Stimulated activated CD4-positive, alpha-beta T cell treated with anti-CD3 and anti-CD28 coated beads, Interleukin-1b, Interleukin-23, amount 100 ng/mL, for 4 hours (primary cell): ENCODE measurements at regions not wholly inside any gene's neighbourhood (a gene's known extent, or its start where the extent isn't known, plus 50 kb on each side); places are given as distances from the start of the nearest gene placed in this dataset.

ENCODE experiments used
- DNase-seq, 2 donors: peaks; one replicate each; pipeline ENCODE4 v3.0.0-alpha.2; 2020; ENCODE audit warnings: low read depth in 2 of 2

DNA sequence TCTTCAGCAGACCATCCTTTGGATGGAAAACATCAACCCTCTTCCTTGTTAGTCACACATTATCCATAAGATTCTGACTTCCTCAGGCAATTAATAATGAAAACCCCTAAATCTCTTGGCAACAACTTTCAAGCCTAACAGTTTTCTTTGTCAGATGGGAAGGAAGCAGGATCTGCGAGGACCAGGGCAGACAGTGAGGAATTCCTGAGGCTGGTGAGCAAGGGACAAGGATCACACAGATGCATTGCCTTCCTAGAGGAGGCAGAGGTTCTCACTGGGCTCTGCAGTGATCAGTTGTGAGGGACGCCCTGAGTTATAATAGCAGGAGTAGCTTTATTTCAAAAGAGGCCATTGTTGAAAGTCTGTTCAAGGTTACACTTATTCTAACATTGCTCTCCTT, 195.4 kb downstream of the SLIT2 start:
- DNase-seq, result no peak

DNA sequence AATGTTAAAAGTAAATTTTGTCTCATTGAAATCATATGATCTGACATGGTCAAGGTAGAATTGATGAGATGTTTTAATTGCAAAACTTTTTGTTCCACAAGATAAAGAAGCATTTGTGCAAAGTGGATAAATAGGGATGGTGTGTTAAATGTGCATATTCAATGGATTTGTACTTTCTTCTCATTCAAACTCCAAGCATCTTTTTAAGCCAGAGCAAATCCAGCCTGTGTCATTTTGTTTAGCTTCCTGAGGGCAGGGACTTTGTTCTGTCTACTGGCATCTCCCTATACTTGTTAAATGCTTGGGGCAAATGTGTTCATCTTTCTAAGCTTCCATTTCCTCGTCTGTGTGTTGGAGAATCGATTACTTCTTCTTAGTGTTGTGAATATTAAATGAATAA, 200.3 kb downstream of the SLIT2 start:
- no peak for DNase-seq

GRCh38 chr4:20454515-20454914, 202.8 kb downstream of the SLIT2 start:
- no peak for DNase-seq

DNA sequence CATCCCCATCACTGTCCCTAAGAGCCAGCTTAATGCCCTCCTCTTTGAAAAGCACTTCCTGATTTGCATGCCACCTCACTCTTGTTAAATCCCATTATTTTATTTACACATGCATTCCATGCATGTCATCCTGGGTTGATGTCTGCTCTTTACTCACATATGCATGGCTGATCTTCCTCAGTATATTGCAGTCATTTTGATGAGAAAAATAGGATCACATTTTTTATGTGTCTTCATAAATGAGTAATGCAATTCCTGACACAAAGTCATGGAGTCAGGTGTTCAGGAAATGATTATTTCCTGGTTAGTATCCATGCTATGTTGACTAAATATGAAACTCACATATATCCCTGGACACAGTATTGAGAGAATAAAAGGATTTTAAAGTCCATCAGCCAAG, 204.7 kb downstream of the SLIT2 start:
- DNase-seq, result no peak

- DNase-seq, result no peak
Measured at GRCh38 chr4:20462426-20463175, 210.9 kb downstream of the SLIT2 start.

DNA sequence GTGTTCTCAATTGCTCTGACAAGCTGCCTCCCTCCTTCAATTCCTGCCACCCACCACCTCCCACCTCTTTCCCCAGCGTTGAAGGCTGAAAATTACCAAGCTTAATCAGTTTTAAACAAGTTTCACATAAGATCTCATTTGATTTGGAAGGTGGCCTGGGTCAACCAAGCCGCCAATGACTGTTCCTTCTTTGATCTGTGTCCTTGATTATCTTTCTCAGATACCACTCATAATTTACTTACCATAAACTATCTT, 211.4 kb downstream of the SLIT2 start:
- no peak for DNase-seq

DNA sequence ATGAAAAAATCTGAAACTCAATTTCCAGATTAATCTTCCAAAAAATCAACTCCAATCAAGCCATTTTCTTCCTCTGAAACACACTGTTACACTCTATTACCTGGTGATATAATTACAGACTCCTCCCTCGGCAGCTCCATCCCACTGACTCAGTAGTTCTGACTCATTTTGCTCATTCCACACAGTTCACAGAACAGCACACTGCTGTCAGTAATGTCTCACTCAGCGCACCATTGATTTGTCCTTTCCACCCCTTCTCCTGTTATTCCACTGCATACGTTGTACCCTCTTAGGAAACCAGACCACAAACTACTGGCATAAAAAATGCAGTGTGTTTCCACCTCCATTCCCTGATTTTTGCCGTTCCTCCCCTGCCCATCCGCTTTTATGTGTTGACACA, 212.7 kb downstream of the SLIT2 start:
- DNase-seq, result no peak

- no peak for DNase-seq
Measured at GRCh38 chr4:20474119-20474518, 222.4 kb downstream of the SLIT2 start.

GRCh38 chr4:20478412-20478811, 221.8 kb upstream of the PACRGL start:
- DNase-seq, result no peak

GRCh38 chr4:20480165-20480947, 219.9 kb upstream of the PACRGL start:
- no peak for DNase-seq

- DNase-seq, result no peak
Measured at GRCh38 chr4:20483416-20483815, 216.8 kb upstream of the PACRGL start.

DNA sequence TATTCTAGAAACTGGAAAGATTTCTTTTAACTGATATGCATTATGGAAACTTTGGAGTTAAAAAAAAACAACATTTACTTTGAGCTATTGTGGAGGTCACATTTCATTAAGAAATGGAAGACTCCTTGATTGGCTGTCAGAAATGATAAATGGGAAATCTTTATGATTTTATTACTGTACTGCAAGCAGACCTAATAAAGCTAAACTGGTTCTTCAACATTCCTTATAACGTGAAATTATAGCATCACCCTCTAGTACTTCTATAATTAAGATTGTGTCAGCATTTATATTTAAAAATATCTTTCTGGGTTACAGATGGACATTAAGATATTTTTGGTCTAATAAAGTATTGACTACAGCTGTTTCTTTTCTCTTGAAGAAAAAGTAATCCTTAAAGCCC, 213.8 kb upstream of the PACRGL start:
- DNase-seq, result no peak

GRCh38 chr4:20487446-20487845, 212.8 kb upstream of the PACRGL start:
- no peak for DNase-seq

DNA sequence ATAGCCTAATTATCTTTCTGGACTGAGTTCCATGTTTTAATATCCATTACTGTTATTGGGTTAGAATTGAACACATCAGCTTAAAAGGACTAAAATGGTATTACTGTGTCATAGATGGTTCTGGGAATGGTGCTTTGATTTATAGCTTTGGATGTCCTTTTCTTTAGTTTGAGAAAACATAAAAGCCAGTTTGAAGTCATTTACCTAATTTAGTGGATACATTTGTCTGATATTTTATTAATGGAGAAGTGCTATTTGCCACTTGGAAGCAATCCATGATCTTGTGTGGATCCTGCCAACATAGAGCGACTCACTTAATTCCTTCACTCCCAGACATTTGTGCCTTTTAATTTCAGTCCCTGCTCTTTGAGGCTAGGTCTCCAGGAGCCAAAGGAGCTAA, 212.4 kb upstream of the PACRGL start:
- DNase-seq, result no peak

DNA sequence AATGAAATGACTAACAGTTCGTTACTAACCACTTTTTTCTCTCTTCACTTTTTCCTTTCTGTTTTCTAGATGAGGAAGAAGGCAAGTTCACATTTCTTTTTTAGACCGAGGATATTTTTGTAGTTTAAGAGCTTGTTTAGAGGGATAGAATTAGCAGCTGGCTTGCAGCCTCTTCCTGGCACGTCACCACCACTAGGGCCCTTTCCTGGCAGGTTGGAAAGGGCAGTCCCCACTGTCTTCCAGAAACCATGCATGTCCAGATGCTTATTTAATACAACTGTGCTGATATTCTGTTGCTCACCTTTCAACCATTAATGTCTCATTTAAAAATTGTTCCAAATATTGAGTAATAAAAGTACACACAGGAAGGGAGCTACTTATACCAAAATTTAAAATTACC, 209.5 kb upstream of the PACRGL start:
- DNase-seq, result no peak

GRCh38 chr4:20493761-20494353, 206.4 kb upstream of the PACRGL start:
- no peak for DNase-seq

DNA sequence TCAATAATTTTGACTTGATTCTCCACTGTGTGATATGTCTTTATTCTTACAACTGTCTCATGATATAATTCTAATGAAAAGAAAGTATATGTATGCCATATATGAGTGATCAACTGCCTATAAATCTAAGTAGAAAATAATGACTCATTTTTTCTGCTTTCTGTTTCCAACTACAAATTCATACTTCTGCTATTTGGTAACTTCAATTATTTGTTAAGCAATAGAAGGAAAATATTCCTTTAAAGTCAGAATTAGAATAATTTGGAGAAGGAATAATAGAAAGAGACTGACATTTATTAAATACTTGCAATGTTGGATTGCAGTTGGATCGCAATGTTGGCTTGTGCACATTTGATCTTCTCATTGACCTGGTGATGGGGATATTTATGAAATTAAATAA, 204.2 kb upstream of the PACRGL start:
- no peak for DNase-seq

DNA sequence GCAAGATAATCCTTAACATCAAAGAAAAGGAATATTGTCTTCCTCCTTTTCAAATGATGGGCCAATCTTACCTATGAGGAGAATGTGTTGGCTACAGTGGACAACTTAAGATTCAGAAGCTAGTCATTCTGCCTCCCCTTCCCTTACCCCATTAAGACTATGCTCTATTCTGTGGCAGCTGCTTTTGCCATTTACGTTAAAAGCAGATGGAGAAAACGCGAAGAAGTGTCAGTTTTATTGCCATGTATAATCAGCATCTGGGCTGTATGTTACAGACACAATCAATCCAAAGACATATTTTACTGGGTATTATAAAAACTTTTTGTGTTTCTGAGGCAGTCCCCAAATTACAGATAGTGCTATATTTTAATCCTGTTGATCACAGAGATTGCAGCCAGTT, 196.1 kb upstream of the PACRGL start:
- no peak for DNase-seq

DNA sequence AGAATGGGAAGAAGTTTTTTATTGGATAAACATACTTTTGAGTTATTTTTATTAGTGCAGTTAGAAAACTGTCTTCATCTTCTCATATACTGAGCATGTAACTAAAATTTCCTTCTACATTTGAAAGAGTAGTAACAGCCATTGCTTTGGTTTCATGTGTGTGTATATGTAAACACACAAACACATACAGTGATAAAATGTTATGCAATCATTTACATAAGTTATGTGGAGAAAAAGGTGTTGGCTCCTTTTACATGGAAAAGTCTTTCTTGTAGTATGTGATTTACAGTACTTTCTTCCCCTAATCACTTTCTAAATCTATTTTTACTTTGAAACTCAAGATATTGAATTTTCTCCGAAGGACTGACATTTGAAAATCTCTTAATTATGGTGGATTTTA, 194.3 kb upstream of the PACRGL start:
- no peak for DNase-seq

DNA sequence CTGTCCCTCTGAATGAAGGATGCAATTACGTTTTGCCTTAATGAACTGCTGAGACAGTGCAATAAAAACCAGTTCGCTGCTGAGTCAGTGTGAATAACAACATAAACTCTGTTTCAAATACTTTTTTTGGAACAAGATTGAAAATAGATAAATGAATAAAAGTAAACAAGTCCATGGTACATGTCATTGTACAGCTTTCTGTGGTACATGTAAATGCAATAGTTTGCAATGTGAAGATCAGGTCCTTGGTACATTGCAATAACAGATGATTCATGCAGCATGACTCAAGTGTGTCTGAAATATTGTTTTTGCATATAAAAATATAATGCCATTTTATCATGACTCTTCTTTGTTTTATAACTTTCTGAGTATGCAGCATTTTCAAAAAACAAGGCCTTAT, 193.4 kb upstream of the PACRGL start:
- DNase-seq, result no peak

DNA sequence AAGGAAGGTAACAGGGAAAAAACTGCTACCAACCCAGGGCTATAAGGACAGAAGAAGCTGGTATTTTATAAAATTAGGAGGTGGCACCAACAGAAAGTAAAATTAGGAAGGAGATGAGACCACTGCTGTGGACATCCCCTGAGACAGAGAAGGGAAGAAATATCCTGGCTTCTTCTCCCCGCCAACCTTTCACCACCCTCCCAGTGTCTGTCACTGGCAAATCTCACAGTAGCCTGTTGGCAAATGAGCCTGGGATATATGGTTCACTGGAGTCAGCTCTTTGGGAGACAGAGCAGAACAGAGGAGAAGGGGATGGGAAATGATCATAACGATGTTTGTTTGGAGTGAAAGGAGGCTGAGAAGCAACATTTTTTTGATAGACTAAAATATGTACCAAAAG, 190.9 kb upstream of the PACRGL start:
- no peak for DNase-seq

DNA sequence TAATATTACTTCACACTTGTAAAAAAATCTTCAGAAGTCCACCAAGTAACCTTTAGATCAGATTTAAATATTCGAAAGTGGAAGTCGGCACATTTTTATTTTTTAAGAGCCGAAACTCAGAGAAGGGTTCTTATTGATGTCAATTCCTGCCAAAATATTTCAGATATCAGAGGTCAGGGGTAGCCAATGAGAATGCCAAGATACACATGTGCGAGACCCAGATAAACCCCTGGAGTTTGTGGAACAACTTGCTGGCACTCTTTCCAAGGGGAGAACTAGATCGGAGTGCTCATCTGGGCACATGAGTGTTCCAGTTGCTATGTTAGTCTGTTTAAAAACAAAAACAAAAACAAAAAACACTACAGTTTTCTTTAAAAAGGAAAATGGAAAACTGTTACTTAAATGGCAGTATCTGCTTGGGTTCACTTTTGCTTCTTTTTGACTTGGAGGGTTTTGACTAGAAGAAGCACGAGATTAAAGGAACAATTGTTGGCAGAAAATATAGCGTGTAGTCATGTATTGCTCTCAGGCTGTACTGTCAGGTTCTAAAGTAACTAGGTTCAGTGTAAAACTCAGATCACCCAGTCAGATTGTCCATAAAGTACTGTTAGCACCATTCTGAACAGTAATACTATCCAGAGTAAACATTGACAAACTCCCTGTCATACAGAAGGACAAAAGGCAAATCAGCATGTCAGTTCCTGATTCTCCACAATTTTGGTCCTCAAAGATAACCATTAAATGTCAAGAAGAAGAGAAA, 188.0 kb upstream of the PACRGL start:
- DNase-seq, result no peak

GRCh38 chr4:20512985-20513384, 187.3 kb upstream of the PACRGL start:
- no peak for DNase-seq
